ENCODE measurements at regions not wholly inside any gene's neighbourhood (a gene's known extent, or its start where the extent isn't known, plus 50 kb on each side); places are given as distances from the start of the nearest gene placed in this dataset.

DNA sequence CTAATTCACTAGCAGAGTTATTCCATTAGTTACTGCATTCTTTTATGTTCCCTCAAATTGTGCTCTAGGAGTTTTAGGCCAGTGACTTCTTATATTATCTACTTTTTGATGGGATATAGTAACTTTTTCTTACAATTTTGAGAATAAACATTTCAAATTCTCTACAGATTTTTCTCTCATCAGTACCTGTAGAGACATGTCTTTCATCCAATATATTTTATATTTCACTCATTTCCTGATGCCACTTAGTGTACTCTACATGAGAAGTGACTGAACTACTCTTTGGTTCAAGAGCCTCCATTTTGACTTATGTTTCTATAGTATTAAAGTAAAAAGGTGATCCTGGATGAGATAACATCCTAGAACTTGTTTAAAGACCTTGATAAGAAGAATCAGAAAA, 108.5 kb downstream of the ELOVL4 start:
- Histone ChIP-seq H2AFZ (ENCODE audit: low read length) (no peak overlapping the region), H3K4me1 (ENCODE audit: insufficient read depth, low read length) (no peaks in the 10 kb centered on the region), H3K9ac (ENCODE audit: extremely low read depth, insufficient read length, low read length) (no peak overlapping the region), H3K27me3 (ENCODE audit: insufficient read depth, low read length) (no peaks in the 10 kb centered on the region), H3K14ac (ENCODE audit: insufficient read depth, low read length) (no peak overlapping the region), H4K20me1 (ENCODE audit: control insufficient read depth, insufficient read depth, insufficient read length) (no peaks in the 10 kb centered on the region), H3K23me2 (ENCODE audit: insufficient read length, low read depth, low read length, poor library complexity, severe bottlenecking) (no peaks in the 10 kb centered on the region), H2BK15ac (ENCODE audit: low read depth, low read length) (no peak overlapping the region), H3K27ac (ENCODE audit: insufficient read length, low read depth, low read length) (no peak overlapping the region), H2AK5ac (ENCODE audit: insufficient read length, low read length) (no peak overlapping the region), H3K23ac (ENCODE audit: insufficient read length, low read depth, low read length) (no peak overlapping the region), H4K5ac (ENCODE audit: insufficient read length, low read depth, low read length) (no peak overlapping the region), H3K18ac (ENCODE audit: insufficient read length, low read depth, low read length) (no peak overlapping the region), H3T11ph (ENCODE audit: low read length) (no peak overlapping the region), H3K4ac (ENCODE audit: low read depth, low read length) (no peak overlapping the region), H3K56ac (ENCODE audit: insufficient read length, low read depth, low read length) (no peak overlapping the region), H3K4me2 (ENCODE audit: insufficient read depth, insufficient read length, low read length) (no peak overlapping the region), H3K79me2 (ENCODE audit: insufficient read depth, low read length) (no peaks in the 10 kb centered on the region), H2BK5ac (ENCODE audit: insufficient read length, low read length) (no peak overlapping the region), H4K8ac (replicated peaks; ENCODE audit: insufficient read length, low read depth, low read length) (no peak overlapping the region), H2BK20ac (ENCODE audit: low read depth, low read length, poor library complexity, severe bottlenecking) (no peak overlapping the region), H2BK12ac (ENCODE audit: insufficient read length, low read depth, low read length) (no peak overlapping the region), H3K9me3 (ENCODE audit: control insufficient read depth, low read depth, low read length) (no peaks in the 10 kb centered on the region), H2BK120ac (ENCODE audit: low read depth, low read length, poor library complexity, severe bottlenecking) (no peak overlapping the region), H3K79me1 (ENCODE audit: insufficient read depth, low read depth, low read length, poor library complexity, severe bottlenecking) (no peaks in the 10 kb centered on the region), H4K91ac (ENCODE audit: insufficient read length, low read depth, low read length) (no peak overlapping the region)
- peaks cover 2% of the 10 kb centered on the region; the same call in 1 of the 2 replicates for H3K27me3 Mint-ChIP-seq (ENCODE audit: low read depth)
- peaks cover 0 to 6% of the 10 kb centered on the region in 2 experiments; a peak in 1 of 5 replicates for H3K9me3 Mint-ChIP-seq
- no peak overlapping the region for H3K27ac Mint-ChIP-seq
- H3K4me3 Mint-ChIP-seq, result no peak overlapping the region
- no peaks in the 10 kb centered on the region for H3K4me1 Mint-ChIP-seq
- no peaks in the 10 kb centered on the region for H3K36me3 Mint-ChIP-seq (ENCODE audit: insufficient read depth in 1 of 3, low read depth in 3 of 3)
- DNase-seq, result no peak
- TF ChIP-seq, protein P1, sequence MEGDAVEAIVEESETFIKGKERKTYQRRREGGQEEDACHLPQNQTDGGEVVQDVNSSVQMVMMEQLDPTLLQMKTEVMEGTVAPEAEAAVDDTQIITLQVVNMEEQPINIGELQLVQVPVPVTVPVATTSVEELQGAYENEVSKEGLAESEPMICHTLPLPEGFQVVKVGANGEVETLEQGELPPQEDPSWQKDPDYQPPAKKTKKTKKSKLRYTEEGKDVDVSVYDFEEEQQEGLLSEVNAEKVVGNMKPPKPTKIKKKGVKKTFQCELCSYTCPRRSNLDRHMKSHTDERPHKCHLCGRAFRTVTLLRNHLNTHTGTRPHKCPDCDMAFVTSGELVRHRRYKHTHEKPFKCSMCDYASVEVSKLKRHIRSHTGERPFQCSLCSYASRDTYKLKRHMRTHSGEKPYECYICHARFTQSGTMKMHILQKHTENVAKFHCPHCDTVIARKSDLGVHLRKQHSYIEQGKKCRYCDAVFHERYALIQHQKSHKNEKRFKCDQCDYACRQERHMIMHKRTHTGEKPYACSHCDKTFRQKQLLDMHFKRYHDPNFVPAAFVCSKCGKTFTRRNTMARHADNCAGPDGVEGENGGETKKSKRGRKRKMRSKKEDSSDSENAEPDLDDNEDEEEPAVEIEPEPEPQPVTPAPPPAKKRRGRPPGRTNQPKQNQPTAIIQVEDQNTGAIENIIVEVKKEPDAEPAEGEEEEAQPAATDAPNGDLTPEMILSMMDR (conservative IDR thresholded peaks at IDR 0.05), result no peak

Data from H9 (cell line).